ENCODE measurements at regions not wholly inside any gene's neighbourhood (a gene's known extent, or its start where the extent isn't known, plus 50 kb on each side); places are given as distances from the start of the nearest gene placed in this dataset.

- Histone ChIP-seq H3K4me3 (ENCODE audit: low read length in 3 of 3) (no peak overlapping the region), H3K9ac (ENCODE audit: low read depth in 1 of 3, low read length in 3 of 3) (no peak overlapping the region), H3K9me3 (ENCODE audit: control insufficient read depth in 3 of 3, low read length in 3 of 3) (no peaks in the 10 kb centered on the region), H3K36me3 (ENCODE audit: control insufficient read depth in 3 of 3, insufficient read depth in 3 of 3, low read length in 3 of 3) (no peaks in the 10 kb centered on the region), H3K27me3 (ENCODE audit: control insufficient read depth in 3 of 3, insufficient read depth in 3 of 3, low read length in 3 of 3) (peaks cover 0 to 4% (median 0%) of the 10 kb centered on the region in 3 donors), H3K27ac (ENCODE audit: low read depth, low read length) (no peak overlapping the region), H3K4me1 (ENCODE audit: control insufficient read depth in 3 of 3, insufficient read depth in 3 of 3, low read length in 3 of 3) (no peaks in the 10 kb centered on the region)
These were observed 197.4 kb upstream of the SMIM21 start for GRCh38 chr18:75624869-75625268.

DNA sequence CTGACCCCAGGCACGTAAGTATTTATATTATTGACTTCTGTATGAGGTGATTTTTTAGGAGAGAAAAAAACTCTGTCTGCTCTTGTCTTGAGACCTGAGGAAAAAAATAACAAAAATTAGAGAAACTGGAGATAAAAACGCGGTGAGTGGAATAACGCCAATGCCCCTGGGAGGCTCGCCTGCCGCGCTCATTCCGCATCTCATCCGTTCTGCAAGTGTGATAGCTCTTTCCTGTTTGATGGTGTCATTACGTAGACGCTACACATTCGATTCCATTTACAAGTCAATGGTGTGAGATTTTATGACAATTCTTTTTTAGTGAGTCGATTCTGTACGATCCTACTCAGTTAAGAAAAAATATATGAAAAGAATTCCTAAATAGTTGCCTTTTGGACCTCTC is 194.3 kb upstream of the SMIM21 start:
- H3K9me3 ChIP-seq (ENCODE audit: control insufficient read depth in 3 of 3, low read length in 3 of 3), result no peaks in the 10 kb centered on the region
- H3K27ac ChIP-seq (ENCODE audit: low read depth, low read length), result no peak overlapping the region
- H3K4me3 ChIP-seq (ENCODE audit: low read length in 3 of 3), result no peak overlapping the region
- H3K27me3 ChIP-seq (ENCODE audit: control insufficient read depth in 3 of 3, insufficient read depth in 3 of 3, low read length in 3 of 3), result peaks cover 0 to 4% (median 0%) of the 10 kb centered on the region in 3 donors
- H3K4me1 ChIP-seq (ENCODE audit: control insufficient read depth in 3 of 3, insufficient read depth in 3 of 3, low read length in 3 of 3), result no peaks in the 10 kb centered on the region
- H3K9ac ChIP-seq (ENCODE audit: low read depth in 1 of 3, low read length in 3 of 3), result no peak overlapping the region
- H3K36me3 ChIP-seq (ENCODE audit: control insufficient read depth in 3 of 3, insufficient read depth in 3 of 3, low read length in 3 of 3), result no peaks in the 10 kb centered on the region

- Histone ChIP-seq H3K4me1 (ENCODE audit: control insufficient read depth in 3 of 3, insufficient read depth in 3 of 3, low read length in 3 of 3) (no peaks in the 10 kb centered on the region), H3K9ac (ENCODE audit: low read depth in 1 of 3, low read length in 3 of 3) (no peak overlapping the region), H3K9me3 (ENCODE audit: control insufficient read depth in 3 of 3, low read length in 3 of 3) (no peaks in the 10 kb centered on the region), H3K4me3 (ENCODE audit: low read length in 3 of 3) (no peak overlapping the region), H3K36me3 (ENCODE audit: control insufficient read depth in 3 of 3, insufficient read depth in 3 of 3, low read length in 3 of 3) (no peaks in the 10 kb centered on the region), H3K27me3 (ENCODE audit: control insufficient read depth in 3 of 3, insufficient read depth in 3 of 3, low read length in 3 of 3) (peaks cover 0 to under 1% (median 0%) of the 10 kb centered on the region in 3 donors), H3K27ac (ENCODE audit: low read depth, low read length) (no peak overlapping the region)
These were observed 190.6 kb upstream of the SMIM21 start for GRCh38 chr18:75618146-75618545.

DNA sequence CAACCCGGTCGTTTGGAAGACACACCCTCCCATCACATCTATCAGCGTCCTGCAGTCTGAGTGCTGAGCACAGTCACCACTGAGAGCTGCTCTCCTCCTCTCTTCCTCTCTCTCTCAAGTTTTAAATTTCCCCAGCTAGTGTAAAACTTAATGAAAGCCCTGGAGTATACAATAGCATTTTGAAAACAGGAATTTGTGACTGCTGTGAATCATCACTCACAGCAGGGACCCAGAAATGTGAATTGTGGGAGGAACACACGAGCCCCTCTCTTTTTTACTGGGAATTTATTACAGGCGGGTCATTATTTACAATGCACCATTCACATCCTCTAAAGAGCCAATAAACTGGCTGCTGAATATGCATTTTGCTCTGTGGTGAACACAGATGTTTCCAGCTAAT is 185.0 kb upstream of the SMIM21 start:
- Histone ChIP-seq H3K9ac (ENCODE audit: low read depth in 1 of 3, low read length in 3 of 3) (no peak overlapping the region), H3K4me1 (ENCODE audit: control insufficient read depth in 3 of 3, insufficient read depth in 3 of 3, low read length in 3 of 3) (no peaks in the 10 kb centered on the region), H3K27me3 (ENCODE audit: control insufficient read depth in 3 of 3, insufficient read depth in 3 of 3, low read length in 3 of 3) (peaks cover 0 to 10% (median 0%) of the 10 kb centered on the region in 3 donors), H3K36me3 (ENCODE audit: control insufficient read depth in 3 of 3, insufficient read depth in 3 of 3, low read length in 3 of 3) (no peaks in the 10 kb centered on the region), H3K4me3 (ENCODE audit: low read length in 3 of 3) (no peak overlapping the region), H3K27ac (ENCODE audit: low read depth, low read length) (no peak overlapping the region), H3K9me3 (ENCODE audit: control insufficient read depth in 3 of 3, low read length in 3 of 3) (no peaks in the 10 kb centered on the region)

DNA sequence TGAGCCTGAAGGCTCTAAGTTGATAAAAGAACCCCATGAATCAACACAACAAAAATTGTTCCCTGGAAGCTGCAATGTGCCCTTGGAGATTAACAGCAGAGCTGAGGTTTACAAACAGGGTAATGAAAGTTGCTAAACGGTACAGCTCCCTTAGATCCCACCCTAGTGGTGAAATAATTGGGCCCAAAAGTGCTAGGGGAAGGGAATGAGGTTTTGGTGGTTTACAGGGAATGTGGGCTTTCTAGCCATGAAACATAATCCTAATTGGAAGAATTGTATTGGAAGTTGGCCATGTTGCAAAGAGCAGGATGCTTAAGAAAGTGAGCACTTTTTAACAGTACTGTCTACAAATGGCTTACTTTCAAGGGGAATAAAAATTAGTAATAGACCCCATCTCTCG is 180.2 kb upstream of the SMIM21 start:
- H3K9me3 ChIP-seq (ENCODE audit: control insufficient read depth in 3 of 3, low read length in 3 of 3), result no peaks in the 10 kb centered on the region

GRCh38 chr18:75592527-75592926 is 165.0 kb upstream of the SMIM21 start:
- no peak overlapping the region for H3K9ac ChIP-seq (ENCODE audit: low read depth in 1 of 3, low read length in 3 of 3)
- H3K27ac ChIP-seq (ENCODE audit: low read depth, low read length), result no peak overlapping the region
- H3K27me3 ChIP-seq (ENCODE audit: control insufficient read depth in 3 of 3, insufficient read depth in 3 of 3, low read length in 3 of 3), result no peaks in the 10 kb centered on the region
- no peaks in the 10 kb centered on the region for H3K4me1 ChIP-seq (ENCODE audit: control insufficient read depth in 3 of 3, insufficient read depth in 3 of 3, low read length in 3 of 3)
- H3K9me3 ChIP-seq (ENCODE audit: control insufficient read depth in 3 of 3, low read length in 3 of 3), result peaks cover 0 to 2% (median 0%) of the 10 kb centered on the region in 3 donors
- no peaks in the 10 kb centered on the region for H3K36me3 ChIP-seq (ENCODE audit: control insufficient read depth in 3 of 3, insufficient read depth in 3 of 3, low read length in 3 of 3)
- no peak overlapping the region for H3K4me3 ChIP-seq (ENCODE audit: low read length in 3 of 3)

More for the DNA sequence above, 180.2 kb upstream of the SMIM21 start:
- H3K36me3 ChIP-seq (ENCODE audit: control insufficient read depth in 3 of 3, insufficient read depth in 3 of 3, low read length in 3 of 3), result no peaks in the 10 kb centered on the region
- peaks cover 0 to 10% (median 0%) of the 10 kb centered on the region in 3 donors for H3K27me3 ChIP-seq (ENCODE audit: control insufficient read depth in 3 of 3, insufficient read depth in 3 of 3, low read length in 3 of 3)
- no peak overlapping the region for H3K27ac ChIP-seq (ENCODE audit: low read depth, low read length)
- H3K9ac ChIP-seq (ENCODE audit: low read depth in 1 of 3, low read length in 3 of 3), result no peak overlapping the region
- H3K4me3 ChIP-seq (ENCODE audit: low read length in 3 of 3), result no peak overlapping the region
- H3K4me1 ChIP-seq (ENCODE audit: control insufficient read depth in 3 of 3, insufficient read depth in 3 of 3, low read length in 3 of 3), result no peaks in the 10 kb centered on the region

- no peaks in the 10 kb centered on the region for H3K27me3 ChIP-seq (ENCODE audit: control insufficient read depth in 3 of 3, insufficient read depth in 3 of 3, low read length in 3 of 3)
- no peak overlapping the region for H3K9ac ChIP-seq (ENCODE audit: low read depth in 1 of 3, low read length in 3 of 3)
- no peaks in the 10 kb centered on the region for H3K4me1 ChIP-seq (ENCODE audit: control insufficient read depth in 3 of 3, insufficient read depth in 3 of 3, low read length in 3 of 3)
These were observed 160.9 kb upstream of the SMIM21 start for GRCh38 chr18:75588412-75588811.

GRCh38 chr18:75587131-75587530 is 159.6 kb upstream of the SMIM21 start:
- Histone ChIP-seq H3K27ac (ENCODE audit: low read depth, low read length) (no peak overlapping the region), H3K4me1 (ENCODE audit: control insufficient read depth in 3 of 3, insufficient read depth in 3 of 3, low read length in 3 of 3) (no peaks in the 10 kb centered on the region), H3K9me3 (ENCODE audit: control insufficient read depth in 3 of 3, low read length in 3 of 3) (no peaks in the 10 kb centered on the region), H3K27me3 (ENCODE audit: control insufficient read depth in 3 of 3, insufficient read depth in 3 of 3, low read length in 3 of 3) (no peaks in the 10 kb centered on the region), H3K4me3 (ENCODE audit: low read length in 3 of 3) (no peak overlapping the region), H3K9ac (ENCODE audit: low read depth in 1 of 3, low read length in 3 of 3) (no peak overlapping the region), H3K36me3 (ENCODE audit: control insufficient read depth in 3 of 3, insufficient read depth in 3 of 3, low read length in 3 of 3) (no peaks in the 10 kb centered on the region)

More at GRCh38 chr18:75588412-75588811, 160.9 kb upstream of the SMIM21 start:
- H3K27ac ChIP-seq (ENCODE audit: low read depth, low read length), result no peak overlapping the region
- no peak overlapping the region for H3K4me3 ChIP-seq (ENCODE audit: low read length in 3 of 3)
- H3K9me3 ChIP-seq (ENCODE audit: control insufficient read depth in 3 of 3, low read length in 3 of 3), result peaks cover 0 to 2% (median 0%) of the 10 kb centered on the region in 3 donors
- no peaks in the 10 kb centered on the region for H3K36me3 ChIP-seq (ENCODE audit: control insufficient read depth in 3 of 3, insufficient read depth in 3 of 3, low read length in 3 of 3)

DNA sequence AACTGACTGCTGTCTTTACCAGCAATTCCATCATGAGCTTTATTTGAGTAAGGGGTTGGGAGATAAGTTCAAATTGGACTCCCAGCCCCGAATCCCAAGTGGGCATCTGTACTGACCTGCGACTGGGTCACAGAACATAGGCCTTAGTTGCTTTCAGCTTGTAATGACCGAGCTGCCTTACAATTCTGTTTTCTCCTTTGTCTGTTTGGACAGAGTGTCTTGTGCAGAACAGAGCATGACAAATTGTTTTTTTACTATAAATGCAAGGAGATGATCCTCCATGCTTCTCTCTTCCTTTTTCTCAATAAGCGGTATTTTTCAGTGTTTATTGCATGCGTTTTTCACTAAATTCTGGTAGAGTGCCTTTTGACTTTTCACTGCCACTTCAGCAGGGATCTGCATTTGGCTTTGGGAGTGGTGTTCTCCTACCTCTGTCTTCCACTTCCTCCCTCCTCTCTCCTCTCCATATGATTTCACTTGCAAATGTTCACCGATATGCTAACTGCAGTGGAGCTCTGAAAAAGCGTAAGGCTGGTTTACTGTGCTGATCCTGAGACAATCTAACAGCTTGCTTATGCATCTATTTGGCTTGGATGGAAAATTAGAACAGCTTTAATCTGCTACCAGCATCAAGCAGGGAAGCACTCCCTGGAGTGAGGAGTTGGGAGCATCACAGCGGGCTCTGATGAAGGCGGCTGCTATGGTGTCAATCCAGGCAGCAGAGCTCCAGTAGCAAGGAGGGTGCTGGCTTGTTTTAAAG is 158.8 kb upstream of the SMIM21 start:
- Histone ChIP-seq H3K4me1 (ENCODE audit: control insufficient read depth in 3 of 3, insufficient read depth in 3 of 3, low read length in 3 of 3) (no peaks in the 10 kb centered on the region), H3K27me3 (ENCODE audit: control insufficient read depth in 3 of 3, insufficient read depth in 3 of 3, low read length in 3 of 3) (no peaks in the 10 kb centered on the region), H3K27ac (ENCODE audit: low read depth, low read length) (no peak overlapping the region), H3K9ac (ENCODE audit: low read depth in 1 of 3, low read length in 3 of 3) (no peak overlapping the region), H3K4me3 (ENCODE audit: low read length in 3 of 3) (no peak overlapping the region), H3K36me3 (ENCODE audit: control insufficient read depth in 3 of 3, insufficient read depth in 3 of 3, low read length in 3 of 3) (no peaks in the 10 kb centered on the region), H3K9me3 (ENCODE audit: control insufficient read depth in 3 of 3, low read length in 3 of 3) (no peaks in the 10 kb centered on the region)

- Histone ChIP-seq H3K27ac (ENCODE audit: low read depth, low read length) (no peak overlapping the region), H3K27me3 (ENCODE audit: control insufficient read depth in 3 of 3, insufficient read depth in 3 of 3, low read length in 3 of 3) (no peaks in the 10 kb centered on the region), H3K4me3 (ENCODE audit: low read length in 3 of 3) (no peak overlapping the region), H3K9ac (ENCODE audit: low read depth in 1 of 3, low read length in 3 of 3) (no peak overlapping the region), H3K9me3 (ENCODE audit: control insufficient read depth in 3 of 3, low read length in 3 of 3) (no peaks in the 10 kb centered on the region), H3K36me3 (ENCODE audit: control insufficient read depth in 3 of 3, insufficient read depth in 3 of 3, low read length in 3 of 3) (no peaks in the 10 kb centered on the region), H3K4me1 (ENCODE audit: control insufficient read depth in 3 of 3, insufficient read depth in 3 of 3, low read length in 3 of 3) (no peaks in the 10 kb centered on the region)
These were observed 155.4 kb upstream of the SMIM21 start for GRCh38 chr18:75582940-75583339.
